ENCODE measurements at regions not wholly inside any gene's neighbourhood (a gene's known extent, or its start where the extent isn't known, plus 50 kb on each side); places are given as distances from the start of the nearest gene placed in this dataset.

DNA sequence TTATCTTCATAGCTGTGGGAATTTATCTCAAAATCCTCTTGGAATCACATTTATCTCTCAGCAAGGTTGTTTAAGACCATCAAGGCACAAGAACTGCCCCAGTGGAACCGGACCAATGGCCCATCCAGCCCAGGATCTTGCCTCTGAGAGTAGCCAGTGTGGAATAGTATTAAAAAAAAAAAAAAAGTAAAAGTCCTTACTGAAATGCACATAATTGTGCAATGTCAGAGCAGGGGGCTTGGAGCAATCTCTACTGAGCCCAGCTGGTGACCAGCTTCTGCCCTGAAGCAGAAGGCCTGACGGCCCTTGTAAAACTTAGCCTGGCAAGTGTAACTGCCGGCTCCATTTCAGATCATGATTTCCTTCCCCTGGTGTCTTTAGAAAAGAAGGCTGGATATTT, 355.6 kb upstream of the PIK3C3 start:
- Histone ChIP-seq H3K4me1 (ENCODE audit: control insufficient read depth, insufficient read depth, low read length) (no peaks in the 10 kb centered on the region), H3K27ac (ENCODE audit: low read depth, low read length) (no peak overlapping the region), H3K4me3 (ENCODE audit: low read depth, low read length) (no peak overlapping the region), H3K36me3 (ENCODE audit: control insufficient read depth, insufficient read depth, low read length) (no peaks in the 10 kb centered on the region), H3K27me3 (ENCODE audit: control insufficient read depth, insufficient read depth, low read length) (no peaks in the 10 kb centered on the region), H3K9me3 (ENCODE audit: control insufficient read depth, insufficient read depth, low read length) (no peaks in the 10 kb centered on the region)
- peak in 2 of 6 donors; percentile 14 to 54 for DNase-seq (ENCODE audit: low read depth in 4 of 6, low spot score in 6 of 6)
- WGBS (ENCODE audit: insufficient coverage), result 67% methylated on average over 1 of the region's 3 CpGs

DNA sequence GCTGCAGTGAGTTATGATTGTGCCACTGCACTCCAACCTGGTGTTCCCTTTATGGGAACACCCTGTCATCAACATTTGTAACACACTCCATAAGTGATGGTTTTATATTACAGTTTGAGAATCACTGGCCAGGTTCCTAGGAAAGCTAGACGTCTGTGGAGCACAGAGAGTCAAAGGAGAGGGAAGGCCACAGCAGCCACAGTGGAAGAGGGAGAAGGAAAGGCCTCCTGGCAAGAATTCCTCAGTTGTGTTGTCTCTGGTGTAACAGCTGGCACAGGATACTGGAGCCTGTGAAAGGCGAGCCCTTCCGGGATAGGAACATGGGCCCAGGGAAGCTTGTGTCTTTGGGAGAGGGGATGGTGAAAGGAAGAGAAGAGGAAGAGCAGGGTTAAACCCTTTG, 360.5 kb upstream of the PIK3C3 start:
- Histone ChIP-seq H3K36me3 (ENCODE audit: control insufficient read depth, insufficient read depth, low read length) (no peaks in the 10 kb centered on the region), H3K27me3 (ENCODE audit: control insufficient read depth, insufficient read depth, low read length) (no peaks in the 10 kb centered on the region), H3K9me3 (ENCODE audit: control insufficient read depth, insufficient read depth, low read length) (no peaks in the 10 kb centered on the region), H3K4me3 (ENCODE audit: low read depth, low read length) (no peak overlapping the region), H3K4me1 (ENCODE audit: control insufficient read depth, insufficient read depth, low read length) (no peaks in the 10 kb centered on the region), H3K27ac (ENCODE audit: low read depth, low read length) (no peak overlapping the region)
- DNase-seq (ENCODE audit: low read depth in 4 of 6, low spot score in 6 of 6), result no peak
- WGBS (ENCODE audit: insufficient coverage), result 79% methylated on average over 3 of the region's 3 CpGs

DNA sequence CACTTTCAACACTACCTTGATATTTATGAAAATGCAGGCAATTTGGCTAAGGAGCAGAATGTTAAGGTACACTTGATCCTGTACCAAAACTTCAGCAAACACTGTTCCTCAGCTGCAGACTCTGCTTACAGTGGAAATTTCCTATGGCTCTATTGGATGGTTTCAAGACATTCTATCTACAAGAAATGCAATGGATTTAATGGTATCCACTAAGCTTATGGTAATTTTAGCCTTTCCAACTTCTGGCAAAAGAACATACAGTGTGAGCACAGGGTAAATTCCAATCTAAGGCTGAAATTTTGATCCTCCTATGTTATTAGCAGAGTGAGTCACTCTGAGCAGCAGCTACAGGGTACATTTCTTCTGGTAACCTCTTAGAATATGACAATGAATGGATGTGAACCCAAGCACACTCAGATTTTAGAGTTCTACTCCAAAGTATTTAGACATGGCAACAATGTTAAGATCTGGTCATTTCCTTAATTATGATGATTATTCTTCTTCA, 361.8 kb upstream of the PIK3C3 start:
- Histone ChIP-seq H3K27ac (ENCODE audit: low read depth, low read length) (no peak overlapping the region), H3K9me3 (ENCODE audit: control insufficient read depth, insufficient read depth, low read length) (no peaks in the 10 kb centered on the region), H3K4me1 (ENCODE audit: control insufficient read depth, insufficient read depth, low read length) (no peaks in the 10 kb centered on the region), H3K4me3 (ENCODE audit: low read depth, low read length) (no peak overlapping the region), H3K36me3 (ENCODE audit: control insufficient read depth, insufficient read depth, low read length) (no peaks in the 10 kb centered on the region), H3K27me3 (ENCODE audit: control insufficient read depth, insufficient read depth, low read length) (no peaks in the 10 kb centered on the region)
- DNase-seq (ENCODE audit: low read depth in 4 of 6, low spot score in 6 of 6), result no peak

DNA sequence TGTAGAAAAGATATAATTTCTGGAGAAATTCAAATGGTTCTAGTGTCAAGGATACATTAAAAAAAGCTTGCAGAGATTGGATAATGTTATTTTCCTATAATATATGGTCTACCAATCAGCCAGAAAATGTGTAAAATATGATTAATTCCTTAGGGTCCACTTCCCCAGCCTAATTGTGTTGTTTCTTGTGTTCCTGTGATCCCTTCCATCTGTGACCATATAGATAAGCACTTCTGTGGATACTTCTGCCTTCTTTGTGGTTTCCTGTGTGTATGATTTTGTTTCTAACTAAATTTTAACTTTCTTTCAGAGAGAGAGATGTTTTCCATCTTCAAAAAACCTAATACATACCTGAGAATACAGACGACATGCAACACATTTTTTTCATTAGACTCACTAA, 367.1 kb upstream of the PIK3C3 start:
- H3K27ac ChIP-seq (ENCODE audit: low read depth, low read length), result no peak overlapping the region
- H3K36me3 ChIP-seq (ENCODE audit: control insufficient read depth, insufficient read depth, low read length), result no peaks in the 10 kb centered on the region
- 85% methylated on average over 1 of the region's 1 CpG for WGBS (ENCODE audit: insufficient coverage)
- H3K27me3 ChIP-seq (ENCODE audit: control insufficient read depth, insufficient read depth, low read length), result no peaks in the 10 kb centered on the region
- no peak for DNase-seq (ENCODE audit: low read depth in 4 of 6, low spot score in 6 of 6)
- no peaks in the 10 kb centered on the region for H3K9me3 ChIP-seq (ENCODE audit: control insufficient read depth, insufficient read depth, low read length)
- no peaks in the 10 kb centered on the region for H3K4me1 ChIP-seq (ENCODE audit: control insufficient read depth, insufficient read depth, low read length)
- no peak overlapping the region for H3K4me3 ChIP-seq (ENCODE audit: low read depth, low read length)

DNA sequence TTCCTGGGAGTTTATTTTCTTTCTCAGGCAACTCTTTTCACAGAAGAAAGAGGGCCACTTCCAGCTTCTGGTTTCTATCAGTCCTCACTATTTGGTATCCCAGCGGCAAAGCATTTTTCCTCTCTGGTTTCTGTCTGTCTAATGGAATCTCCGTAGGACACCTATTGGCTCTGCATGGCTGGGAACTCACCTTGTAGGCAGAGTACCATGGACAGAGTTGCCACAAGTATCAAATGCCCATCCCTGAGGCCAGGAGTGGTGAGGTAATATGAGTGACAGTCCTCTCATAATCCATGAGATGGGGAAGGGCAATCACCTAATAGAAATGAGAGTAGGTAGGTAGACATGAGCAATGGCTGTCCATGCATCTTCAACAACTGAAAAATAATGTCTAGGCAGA, 369.5 kb upstream of the PIK3C3 start:
- 100% methylated on average over 1 of the region's 2 CpGs for WGBS (ENCODE audit: insufficient coverage)
- DNase-seq (ENCODE audit: low read depth in 4 of 6, low spot score in 6 of 6), result no peak

DNA sequence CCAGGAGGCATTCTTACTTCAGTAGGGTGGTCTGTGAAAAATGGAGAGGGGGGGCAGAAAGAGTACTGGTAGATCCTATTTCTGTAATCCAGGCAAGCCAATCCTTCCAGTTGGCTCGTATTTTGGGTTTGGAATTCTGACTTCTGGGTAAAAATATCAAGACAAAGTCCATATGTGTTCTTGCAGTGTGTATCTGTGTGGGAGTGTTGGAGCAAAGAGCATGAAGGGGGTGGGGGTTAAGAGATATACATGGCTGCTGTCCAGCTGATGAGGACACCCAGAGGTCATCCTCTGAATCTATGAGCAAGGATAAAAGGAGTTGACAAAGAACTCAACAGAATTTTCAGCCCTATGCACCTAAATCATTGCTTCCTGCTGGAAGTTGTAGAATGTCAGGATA, 375.8 kb upstream of the PIK3C3 start:
- no peak overlapping the region for H3K27ac ChIP-seq (ENCODE audit: low read depth, low read length)
- 80% methylated on average over 1 of the region's 1 CpG for WGBS (ENCODE audit: insufficient coverage)

More for the DNA sequence above, 369.5 kb upstream of the PIK3C3 start:
- H3K27me3 ChIP-seq (ENCODE audit: control insufficient read depth, insufficient read depth, low read length), result no peaks in the 10 kb centered on the region
- no peak overlapping the region for H3K4me3 ChIP-seq (ENCODE audit: low read depth, low read length)
- no peaks in the 10 kb centered on the region for H3K36me3 ChIP-seq (ENCODE audit: control insufficient read depth, insufficient read depth, low read length)
- no peaks in the 10 kb centered on the region for H3K9me3 ChIP-seq (ENCODE audit: control insufficient read depth, insufficient read depth, low read length)
- H3K4me1 ChIP-seq (ENCODE audit: control insufficient read depth, insufficient read depth, low read length), result no peaks in the 10 kb centered on the region
- no peak overlapping the region for H3K27ac ChIP-seq (ENCODE audit: low read depth, low read length)

DNA sequence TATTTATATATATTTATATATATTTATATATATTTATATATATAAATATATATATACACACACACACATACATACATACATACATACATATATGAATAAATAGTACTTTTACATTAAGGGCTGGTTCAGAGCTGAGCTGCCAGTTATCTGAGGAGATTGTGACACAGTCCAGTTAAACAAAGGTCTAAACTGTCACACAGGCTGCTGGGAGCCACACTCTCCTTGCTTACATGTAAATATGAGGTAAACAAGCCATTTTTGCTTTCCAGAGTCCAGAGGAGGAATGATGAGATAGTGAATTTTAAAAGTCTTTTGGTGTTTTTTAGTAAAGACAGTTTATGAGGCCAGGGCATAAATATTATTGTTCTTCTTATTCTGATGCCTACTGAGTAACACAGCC, 377.5 kb upstream of the PIK3C3 start:
- Histone ChIP-seq H3K9me3 (ENCODE audit: control insufficient read depth, insufficient read depth, low read length) (no peaks in the 10 kb centered on the region), H3K27ac (ENCODE audit: low read depth, low read length) (no peak overlapping the region), H3K27me3 (ENCODE audit: control insufficient read depth, insufficient read depth, low read length) (no peaks in the 10 kb centered on the region), H3K4me1 (ENCODE audit: control insufficient read depth, insufficient read depth, low read length) (no peaks in the 10 kb centered on the region), H3K4me3 (ENCODE audit: low read depth, low read length) (no peak overlapping the region), H3K36me3 (ENCODE audit: control insufficient read depth, insufficient read depth, low read length) (no peaks in the 10 kb centered on the region)
- no peak for DNase-seq (ENCODE audit: low read depth in 4 of 6, low spot score in 6 of 6)

More for the DNA sequence above, 375.8 kb upstream of the PIK3C3 start:
- H3K9me3 ChIP-seq (ENCODE audit: control insufficient read depth, insufficient read depth, low read length), result no peaks in the 10 kb centered on the region
- no peak for DNase-seq (ENCODE audit: low read depth in 4 of 6, low spot score in 6 of 6)
- H3K36me3 ChIP-seq (ENCODE audit: control insufficient read depth, insufficient read depth, low read length), result no peaks in the 10 kb centered on the region
- H3K27me3 ChIP-seq (ENCODE audit: control insufficient read depth, insufficient read depth, low read length), result no peaks in the 10 kb centered on the region
- no peak overlapping the region for H3K4me3 ChIP-seq (ENCODE audit: low read depth, low read length)
- no peaks in the 10 kb centered on the region for H3K4me1 ChIP-seq (ENCODE audit: control insufficient read depth, insufficient read depth, low read length)

DNA sequence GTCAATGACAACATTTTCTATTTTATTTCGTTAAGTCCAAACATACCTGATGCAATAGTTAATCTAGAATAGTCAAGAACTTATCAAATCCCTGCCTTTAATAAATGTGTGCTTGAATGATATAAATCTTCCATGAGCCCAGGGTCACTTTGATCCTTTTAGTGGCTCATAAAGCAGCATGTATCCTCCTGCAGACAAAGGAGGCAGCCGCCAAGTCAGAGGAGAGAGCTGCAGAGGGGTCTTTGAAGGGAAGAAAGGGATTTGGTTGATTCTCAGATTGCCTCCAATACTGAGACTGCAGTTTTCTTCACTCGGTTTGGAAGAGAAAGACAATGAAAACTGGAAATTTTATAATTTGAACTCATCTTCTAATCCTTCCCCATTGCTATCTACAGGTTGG, 378.4 kb upstream of the PIK3C3 start:
- Histone ChIP-seq H3K27me3 (ENCODE audit: control insufficient read depth, insufficient read depth, low read length) (no peaks in the 10 kb centered on the region), H3K4me1 (ENCODE audit: control insufficient read depth, insufficient read depth, low read length) (no peaks in the 10 kb centered on the region), H3K4me3 (ENCODE audit: low read depth, low read length) (no peak overlapping the region), H3K9me3 (ENCODE audit: control insufficient read depth, insufficient read depth, low read length) (no peaks in the 10 kb centered on the region), H3K27ac (ENCODE audit: low read depth, low read length) (no peak overlapping the region), H3K36me3 (ENCODE audit: control insufficient read depth, insufficient read depth, low read length) (no peaks in the 10 kb centered on the region)
- DNase-seq (ENCODE audit: low read depth in 4 of 6, low spot score in 6 of 6), result no peak
- WGBS (ENCODE audit: insufficient coverage), result no CpG with 5 or more reads among the region's 3 CpGs

DNA sequence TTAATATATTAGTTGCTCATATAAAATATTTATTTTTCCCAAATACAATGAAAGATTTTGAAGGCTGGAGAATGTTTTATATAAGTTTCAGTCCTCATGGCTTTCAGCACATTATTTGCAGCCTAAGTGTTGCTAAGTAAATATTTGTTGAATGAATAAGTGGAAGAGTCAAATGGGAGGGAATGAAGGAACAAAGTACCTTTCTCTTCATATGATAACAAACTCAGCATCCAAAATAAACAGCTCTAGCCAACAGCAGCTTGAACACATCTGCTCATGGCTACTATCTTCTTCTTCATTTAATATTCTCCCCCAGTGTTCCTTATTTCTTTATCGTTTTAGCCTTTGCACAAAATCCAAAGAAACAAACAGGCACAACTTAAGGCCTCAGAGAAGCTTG, 385.2 kb upstream of the PIK3C3 start:
- no CpG with 5 or more reads among the region's 1 CpG for WGBS (ENCODE audit: insufficient coverage)
- no peak overlapping the region for H3K4me3 ChIP-seq (ENCODE audit: low read depth, low read length)
- no peaks in the 10 kb centered on the region for H3K27me3 ChIP-seq (ENCODE audit: control insufficient read depth, insufficient read depth, low read length)
- no peaks in the 10 kb centered on the region for H3K36me3 ChIP-seq (ENCODE audit: control insufficient read depth, insufficient read depth, low read length)
- no peak for DNase-seq (ENCODE audit: low read depth in 4 of 6, low spot score in 6 of 6)
- no peaks in the 10 kb centered on the region for H3K9me3 ChIP-seq (ENCODE audit: control insufficient read depth, insufficient read depth, low read length)
- no peaks in the 10 kb centered on the region for H3K4me1 ChIP-seq (ENCODE audit: control insufficient read depth, insufficient read depth, low read length)
- H3K27ac ChIP-seq (ENCODE audit: low read depth, low read length), result no peak overlapping the region

DNA sequence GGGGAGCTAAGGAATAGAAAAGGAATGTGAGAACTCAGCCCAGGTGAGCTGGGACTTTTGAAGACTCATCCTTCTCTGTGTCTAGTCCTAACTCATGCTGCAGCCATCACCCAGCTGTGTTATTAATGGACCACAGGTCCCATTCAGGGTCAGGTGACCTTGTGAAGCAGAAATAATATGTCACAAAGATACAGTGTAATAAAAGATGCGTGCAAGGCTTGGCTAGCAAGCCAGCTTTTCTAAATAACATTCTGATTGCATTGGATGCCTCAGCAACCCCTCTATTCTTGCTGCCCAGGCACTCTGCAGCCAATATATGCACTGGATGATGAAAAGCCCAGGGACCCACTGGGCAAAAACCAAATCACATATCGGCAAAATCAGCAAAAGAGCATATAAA, 393.1 kb upstream of the PIK3C3 start:
- Histone ChIP-seq H3K27ac (ENCODE audit: low read depth, low read length) (no peak overlapping the region), H3K4me3 (ENCODE audit: low read depth, low read length) (no peak overlapping the region), H3K36me3 (ENCODE audit: control insufficient read depth, insufficient read depth, low read length) (no peaks in the 10 kb centered on the region)

More for the DNA sequence above, 393.1 kb upstream of the PIK3C3 start:
- Histone ChIP-seq H3K27me3 (ENCODE audit: control insufficient read depth, insufficient read depth, low read length) (no peaks in the 10 kb centered on the region), H3K9me3 (ENCODE audit: control insufficient read depth, insufficient read depth, low read length) (no peaks in the 10 kb centered on the region), H3K4me1 (ENCODE audit: control insufficient read depth, insufficient read depth, low read length) (no peaks in the 10 kb centered on the region)
- DNase-seq (ENCODE audit: low read depth in 4 of 6, low spot score in 6 of 6), result peak in 1 of 6 donors; percentile 12
- WGBS (ENCODE audit: insufficient coverage), result no CpG with 5 or more reads among the region's 2 CpGs
